GM19328 (cell line): ENCODE measurements at regions not wholly inside any gene's neighbourhood (a gene's known extent, or its start where the extent isn't known, plus 50 kb on each side); places are given as distances from the start of the nearest gene placed in this dataset.

Experiments
- ATAC-seq: cut with Tn5 transposase; IDR thresholded peaks from one replicate; pipeline ENCODE4 v1.9.1; 2021; ENCODE audit warnings: mild to moderate bottlenecking, moderate library complexity; ENCODE audit not compliant: unreplicated experiment

DNA sequence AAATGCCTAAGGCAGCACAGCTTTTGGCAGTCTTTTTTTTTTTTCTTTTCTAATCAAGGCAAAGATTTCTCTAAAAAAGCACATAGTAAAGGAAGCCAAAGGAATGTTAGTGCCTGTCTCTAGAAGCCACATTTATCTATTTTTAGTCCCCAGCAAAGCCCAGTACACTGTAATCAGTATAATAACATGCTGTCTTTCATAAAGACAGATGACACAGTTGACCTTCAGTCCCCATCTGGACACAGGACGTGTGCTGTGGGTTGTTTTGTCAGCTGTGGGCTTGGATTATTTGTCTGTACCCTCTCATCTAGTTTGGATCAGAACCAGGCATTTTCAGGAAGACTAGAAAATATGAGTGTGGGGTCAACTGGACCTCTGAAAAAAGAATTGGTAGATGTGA is 110.4 kb upstream of the CTNNB1 start:
- no peak for ATAC-seq

DNA sequence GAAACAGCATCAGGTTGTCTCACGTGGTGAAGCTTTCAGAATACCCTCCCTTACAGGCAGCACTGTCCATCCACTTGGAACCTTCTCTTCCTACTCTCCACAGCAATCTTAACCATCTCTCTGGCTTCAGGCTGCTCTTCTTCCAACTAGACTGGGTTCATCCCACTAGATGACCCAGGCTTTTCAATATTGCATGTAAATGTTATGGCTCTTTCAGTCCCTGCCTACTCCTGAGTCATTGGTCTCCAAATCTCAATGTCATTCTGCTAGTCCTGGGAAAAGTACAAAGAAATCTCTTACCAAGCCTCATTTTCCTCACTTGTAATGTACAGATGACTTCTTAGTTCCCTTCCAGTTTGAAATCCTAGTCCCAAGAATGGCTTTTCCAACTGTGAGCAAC is 109.7 kb upstream of the CTNNB1 start:
- no peak for ATAC-seq

DNA sequence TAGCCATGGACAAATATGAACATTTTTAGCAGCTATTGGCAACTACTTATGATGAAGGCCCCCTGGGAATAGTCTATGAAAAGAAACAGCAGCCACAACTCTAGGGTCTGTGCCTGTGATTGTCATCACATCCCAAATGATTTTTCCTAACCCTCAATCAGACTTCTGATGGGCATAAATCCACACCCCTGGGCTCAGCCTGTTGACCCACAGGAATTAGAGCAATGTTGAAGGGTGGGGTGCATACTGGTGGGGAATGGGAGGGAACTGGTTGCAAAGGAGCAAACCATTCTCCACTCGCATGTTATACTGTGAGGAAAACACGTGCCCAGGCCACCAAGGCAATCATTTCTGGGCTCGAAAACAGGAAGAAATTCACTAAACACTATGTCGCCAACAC is 106.5 kb upstream of the CTNNB1 start:
- ATAC-seq: no peak

DNA sequence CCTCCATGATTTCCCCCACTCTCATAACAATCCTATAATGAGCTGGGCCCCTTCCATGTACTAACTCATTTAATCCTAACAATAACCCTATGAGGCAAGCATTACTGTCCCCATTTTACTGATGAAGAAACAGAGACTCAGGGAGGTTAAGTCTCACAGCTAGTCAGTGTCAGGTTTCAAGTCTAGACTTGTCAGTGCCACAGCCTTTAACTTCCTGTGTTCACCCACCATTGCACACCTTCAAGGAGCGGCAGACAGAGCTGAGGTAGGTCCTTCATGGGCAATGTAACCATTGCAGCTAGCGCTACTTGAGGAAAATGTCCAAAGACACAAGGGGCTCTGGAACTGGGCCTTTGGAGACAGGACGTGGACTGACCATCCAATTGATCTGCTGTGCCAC is 105.8 kb upstream of the CTNNB1 start:
- no peak for ATAC-seq

DNA sequence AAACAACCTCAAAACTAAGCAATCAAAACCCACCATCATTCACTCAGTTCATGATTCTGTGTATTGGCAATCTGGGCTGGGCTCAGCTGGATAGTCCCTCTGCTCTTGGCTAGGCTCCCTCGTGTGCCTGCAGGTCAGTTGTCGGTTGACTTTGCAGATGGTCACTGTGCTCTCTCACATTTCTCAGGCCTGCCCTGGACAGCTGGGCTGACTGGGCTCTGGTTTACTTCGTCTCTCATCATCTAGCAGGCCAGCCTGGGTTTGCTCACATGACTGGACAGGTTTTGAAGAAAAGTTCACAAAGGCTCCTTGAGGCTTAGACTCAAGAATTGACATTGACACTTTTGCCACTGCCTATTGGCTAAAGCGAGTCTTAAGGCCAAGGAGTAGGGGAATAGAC is 105.0 kb upstream of the CTNNB1 start:
- no peak for ATAC-seq

DNA sequence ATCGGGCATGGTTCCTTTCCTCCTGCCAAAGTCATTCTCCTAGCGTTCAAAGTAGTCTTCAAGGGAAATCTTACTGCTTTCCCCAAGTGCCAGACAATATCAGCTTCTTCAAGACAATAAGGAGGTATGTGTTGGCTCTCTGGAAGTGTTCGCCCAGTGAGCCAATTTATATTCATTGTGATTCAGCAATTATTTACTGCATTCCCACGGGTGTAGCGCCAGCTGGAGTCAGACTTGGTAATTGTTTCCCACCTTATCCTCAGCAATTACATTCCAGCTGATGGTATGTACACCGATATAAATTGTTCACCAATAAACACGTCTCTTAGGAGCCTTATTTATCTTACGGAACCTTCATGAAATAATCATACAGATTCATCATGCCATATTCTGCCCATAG is 103.6 kb upstream of the CTNNB1 start:
- no peak for ATAC-seq

DNA sequence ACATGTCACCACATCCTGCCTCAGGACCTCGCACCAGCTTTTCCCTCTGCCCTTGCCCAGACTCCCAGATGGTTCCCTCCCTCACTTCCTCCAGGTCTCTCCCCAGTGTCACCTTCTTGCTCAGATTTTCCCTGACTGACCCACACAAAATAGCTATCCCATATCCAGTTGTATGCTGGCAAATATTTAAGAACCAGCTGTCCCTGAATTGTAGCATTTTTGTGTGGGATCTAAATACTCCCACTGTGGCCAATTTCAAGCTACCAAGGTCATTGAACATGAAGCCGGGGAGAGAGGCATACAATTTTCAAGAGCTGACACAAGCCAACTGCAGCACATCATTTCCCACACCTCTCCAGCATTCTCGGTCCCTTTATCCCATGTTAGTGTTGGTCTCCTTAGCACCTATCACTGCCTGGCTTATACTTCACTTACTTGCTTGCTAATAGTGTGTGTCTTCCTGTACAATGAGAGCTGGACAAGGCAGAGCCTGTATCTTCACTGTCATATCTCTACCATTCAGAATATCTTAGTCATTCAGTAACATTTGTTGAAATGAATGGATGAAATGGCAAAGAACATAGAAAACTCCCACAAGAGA is 101.3 kb upstream of the CTNNB1 start:
- no peak for ATAC-seq

DNA sequence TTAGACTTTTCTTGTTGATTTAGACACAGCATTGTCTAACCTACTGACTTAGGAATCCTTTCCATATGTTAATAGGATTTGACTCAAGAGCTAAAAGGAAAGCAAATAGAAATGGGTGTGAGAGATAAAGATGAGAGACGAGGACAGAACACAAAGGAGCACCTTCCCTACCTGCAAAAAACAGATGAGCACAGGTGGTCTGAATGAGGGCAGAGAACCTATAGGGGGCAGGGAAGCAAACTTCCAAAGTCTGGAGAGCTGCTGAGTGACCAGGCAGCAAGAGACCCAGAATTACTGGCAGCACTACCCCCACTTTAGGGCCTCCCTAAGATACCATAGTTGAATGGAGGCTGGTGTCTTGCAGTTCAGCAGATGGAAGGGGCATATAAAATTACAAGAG is 98.1 kb upstream of the CTNNB1 start:
- no peak for ATAC-seq

DNA sequence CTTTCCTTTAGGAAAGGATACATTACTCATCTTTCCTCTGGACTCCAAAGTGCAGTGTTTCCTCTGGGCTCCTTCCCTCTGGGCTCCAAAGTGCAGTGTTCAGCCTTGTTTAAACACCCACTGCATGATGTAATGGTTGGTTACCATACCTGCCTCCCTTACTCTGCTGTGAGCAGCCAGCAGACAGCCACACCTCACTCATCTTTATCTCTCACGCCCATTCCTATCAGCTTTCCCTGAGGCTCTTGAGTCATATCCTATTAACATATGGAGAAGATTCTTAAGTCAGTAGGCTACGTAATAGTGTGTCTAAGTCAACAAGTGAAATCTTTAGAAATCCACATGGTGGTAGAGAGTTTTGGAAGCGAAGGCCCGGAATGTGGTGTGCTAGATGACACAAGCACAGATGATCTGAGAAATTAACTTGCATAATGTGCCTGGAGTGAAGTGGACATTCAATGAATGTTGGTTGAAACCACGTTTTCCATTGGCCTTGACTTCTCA is 97.2 kb upstream of the CTNNB1 start:
- no peak for ATAC-seq

DNA sequence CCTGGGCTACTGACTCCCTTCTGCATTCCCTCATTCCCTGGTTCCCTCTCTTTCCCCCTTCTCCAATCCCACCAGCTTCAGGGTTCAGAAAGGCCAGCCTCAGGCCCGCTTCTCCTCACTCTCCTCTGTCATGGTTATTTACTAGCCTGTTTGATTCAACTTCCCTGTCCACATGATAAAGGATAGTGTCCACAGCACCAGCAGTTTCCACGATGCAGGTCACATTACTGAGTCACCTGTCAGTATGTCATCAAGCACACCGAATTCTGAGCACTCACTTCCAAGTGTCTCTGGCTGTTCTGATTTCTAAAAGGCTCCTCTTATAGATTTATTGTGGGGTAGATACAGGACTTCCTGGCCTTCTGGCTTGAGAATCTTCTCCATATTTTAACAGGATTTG is 96.6 kb upstream of the CTNNB1 start:
- no peak for ATAC-seq

DNA sequence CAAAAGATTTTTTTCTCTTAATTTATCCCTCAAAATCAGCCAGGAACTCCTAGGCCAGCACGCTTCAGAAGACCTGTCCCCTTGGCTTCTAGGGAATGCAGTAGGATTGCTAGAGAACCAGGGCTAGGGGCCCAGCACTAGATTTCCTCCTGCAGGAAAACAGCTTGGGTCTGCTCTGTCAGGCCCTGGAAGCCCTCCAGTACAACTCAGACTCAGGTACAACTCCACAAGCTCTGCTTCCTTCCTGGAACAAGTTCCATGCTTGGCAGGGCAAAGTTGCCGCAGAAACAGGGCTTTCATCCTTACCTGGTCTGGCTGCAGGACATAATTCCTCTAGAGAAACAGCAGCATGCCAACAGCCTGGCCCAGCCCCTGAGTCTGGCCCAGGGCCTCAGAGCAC is 96.1 kb upstream of the CTNNB1 start:
- no peak for ATAC-seq

DNA sequence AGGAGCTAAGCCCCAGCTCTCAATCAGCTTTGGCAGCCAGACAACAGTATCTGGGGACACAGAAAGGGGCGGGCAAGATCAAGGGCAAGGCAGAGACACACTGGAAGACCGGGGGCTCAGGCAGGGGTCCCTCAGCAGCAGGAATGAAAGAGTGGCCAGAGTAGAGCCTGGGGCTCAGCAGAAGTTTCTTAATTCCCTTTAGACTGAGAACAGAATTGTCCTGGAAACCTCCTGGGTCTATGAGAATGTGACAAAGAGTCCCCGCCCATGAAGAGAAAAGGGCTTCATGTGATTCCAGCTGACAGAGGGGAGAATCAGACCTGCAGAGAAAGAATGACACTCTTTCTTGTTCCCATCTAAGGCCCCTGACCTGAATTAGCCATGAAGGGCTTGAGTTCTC is 95.2 kb upstream of the CTNNB1 start:
- ATAC-seq: no peak

DNA sequence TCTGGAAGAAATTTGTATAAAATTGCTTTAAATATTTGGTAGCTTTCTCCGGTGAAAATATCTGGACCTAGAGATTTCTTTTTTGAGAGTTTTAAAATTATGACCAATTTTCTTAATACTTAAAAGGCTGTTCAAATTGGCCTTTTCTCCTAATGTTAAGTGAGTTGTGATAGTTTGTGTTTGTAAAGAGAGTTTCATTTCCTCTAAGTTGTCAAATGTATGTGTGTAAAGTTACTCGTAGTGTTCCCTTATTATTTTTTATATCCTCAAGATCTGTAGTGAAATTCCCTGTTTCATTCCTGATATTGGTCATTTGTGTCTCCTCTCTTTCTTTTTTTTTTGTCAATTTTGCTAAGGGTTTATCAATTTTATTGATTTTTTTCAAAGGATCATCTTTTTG is 92.6 kb upstream of the CTNNB1 start:
- ATAC-seq: no peak

DNA sequence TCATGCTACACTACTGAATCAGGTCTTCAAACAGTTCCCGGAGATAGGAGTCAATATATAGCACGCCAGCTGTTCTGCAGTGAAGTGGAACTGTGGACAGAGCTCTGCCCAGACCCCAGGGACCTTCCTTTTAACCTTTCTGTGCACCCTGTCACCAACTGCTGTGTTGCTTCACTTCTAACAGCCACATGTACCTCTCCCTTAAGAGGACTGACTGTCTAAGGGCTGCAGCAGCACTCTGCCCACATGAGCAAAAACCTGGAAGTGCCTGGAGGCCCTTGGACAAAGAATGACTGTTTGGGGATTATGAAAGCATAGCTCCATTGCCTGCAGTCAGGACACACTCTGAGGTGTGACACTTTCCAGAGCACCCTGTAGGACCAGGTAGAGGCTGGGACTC is 88.3 kb upstream of the CTNNB1 start:
- no peak for ATAC-seq

DNA sequence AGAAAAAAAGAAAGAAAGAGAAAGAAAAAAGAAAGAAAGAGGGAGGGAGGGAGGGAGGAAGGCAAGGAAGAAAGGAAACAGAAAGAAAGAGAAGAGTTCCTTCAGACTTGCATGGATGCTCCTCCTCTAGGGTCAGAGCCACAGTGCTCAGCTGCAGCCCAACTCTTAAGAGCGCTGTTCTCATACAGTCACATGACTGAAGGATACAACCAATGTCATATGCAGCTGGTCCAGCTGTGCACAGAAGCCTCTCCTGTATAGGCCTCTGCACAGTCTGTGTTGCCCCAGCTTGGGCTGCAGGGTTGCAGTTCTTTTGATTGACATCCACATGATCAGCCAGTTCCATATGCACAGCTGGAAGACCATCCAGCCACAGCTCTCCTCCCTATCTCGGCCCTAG is 86.8 kb upstream of the CTNNB1 start:
- no peak for ATAC-seq

DNA sequence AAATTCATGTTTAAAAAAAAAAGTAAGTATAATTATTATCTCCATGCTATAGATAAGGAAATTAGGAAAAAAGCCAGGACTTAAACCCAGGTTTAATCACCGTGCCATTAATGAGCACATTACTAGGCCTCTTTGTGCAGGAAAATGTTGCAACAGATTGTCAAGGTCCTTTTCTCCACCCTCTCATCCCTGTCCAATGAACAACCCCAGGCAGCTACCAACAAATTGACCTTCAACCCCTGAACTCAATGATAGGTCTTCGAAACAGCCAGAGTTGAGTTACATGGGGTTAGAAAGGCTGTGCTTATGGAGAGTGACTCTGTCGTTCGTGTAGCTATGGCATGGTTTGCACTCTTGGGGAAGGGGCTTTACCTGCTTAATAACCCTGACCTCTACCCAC is 84.2 kb upstream of the CTNNB1 start:
- no peak for ATAC-seq

DNA sequence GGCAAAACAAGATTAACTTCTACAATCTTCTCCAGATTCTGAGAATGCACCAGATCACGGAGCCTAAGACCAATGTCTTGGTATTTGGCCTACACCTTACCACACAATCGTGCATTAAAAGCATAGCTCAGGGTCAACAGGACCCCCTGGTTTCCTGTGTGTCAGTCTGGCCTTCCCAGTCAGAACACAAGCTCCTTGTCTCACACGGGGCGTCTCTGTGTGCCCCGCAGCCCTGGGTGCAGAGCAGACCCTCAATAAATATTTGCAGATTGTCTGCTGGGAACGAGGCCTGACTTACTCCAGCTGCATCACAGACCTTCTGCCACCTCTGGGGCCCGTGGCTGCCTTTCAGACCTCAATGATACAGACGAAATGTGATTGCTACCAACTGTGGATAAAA is 82.5 kb upstream of the CTNNB1 start:
- no peak for ATAC-seq

DNA sequence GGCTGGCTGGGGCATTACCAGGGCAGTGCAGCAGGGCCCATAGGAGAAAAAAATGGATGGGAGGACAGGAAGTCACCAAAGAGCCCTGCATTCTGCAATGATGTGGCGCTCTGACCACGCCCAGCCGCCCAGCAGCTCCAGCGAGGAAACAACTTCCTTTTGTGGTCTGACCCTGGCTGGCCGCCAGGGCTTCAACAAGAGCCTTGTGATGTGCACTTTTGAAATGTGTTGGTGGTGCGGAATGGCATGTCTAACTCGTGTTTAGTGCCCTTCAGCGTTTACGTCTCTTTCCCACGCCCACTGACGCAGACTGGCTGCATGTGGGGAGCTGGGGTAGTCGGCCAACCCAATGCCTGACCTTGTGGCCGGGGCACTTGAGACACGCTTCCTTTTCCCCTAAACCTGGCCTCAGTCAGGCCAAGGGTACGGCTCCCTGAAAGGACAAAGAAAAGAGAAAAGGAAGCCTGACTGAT is 81.9 kb upstream of the CTNNB1 start:
- ATAC-seq: peak; percentile 88

DNA sequence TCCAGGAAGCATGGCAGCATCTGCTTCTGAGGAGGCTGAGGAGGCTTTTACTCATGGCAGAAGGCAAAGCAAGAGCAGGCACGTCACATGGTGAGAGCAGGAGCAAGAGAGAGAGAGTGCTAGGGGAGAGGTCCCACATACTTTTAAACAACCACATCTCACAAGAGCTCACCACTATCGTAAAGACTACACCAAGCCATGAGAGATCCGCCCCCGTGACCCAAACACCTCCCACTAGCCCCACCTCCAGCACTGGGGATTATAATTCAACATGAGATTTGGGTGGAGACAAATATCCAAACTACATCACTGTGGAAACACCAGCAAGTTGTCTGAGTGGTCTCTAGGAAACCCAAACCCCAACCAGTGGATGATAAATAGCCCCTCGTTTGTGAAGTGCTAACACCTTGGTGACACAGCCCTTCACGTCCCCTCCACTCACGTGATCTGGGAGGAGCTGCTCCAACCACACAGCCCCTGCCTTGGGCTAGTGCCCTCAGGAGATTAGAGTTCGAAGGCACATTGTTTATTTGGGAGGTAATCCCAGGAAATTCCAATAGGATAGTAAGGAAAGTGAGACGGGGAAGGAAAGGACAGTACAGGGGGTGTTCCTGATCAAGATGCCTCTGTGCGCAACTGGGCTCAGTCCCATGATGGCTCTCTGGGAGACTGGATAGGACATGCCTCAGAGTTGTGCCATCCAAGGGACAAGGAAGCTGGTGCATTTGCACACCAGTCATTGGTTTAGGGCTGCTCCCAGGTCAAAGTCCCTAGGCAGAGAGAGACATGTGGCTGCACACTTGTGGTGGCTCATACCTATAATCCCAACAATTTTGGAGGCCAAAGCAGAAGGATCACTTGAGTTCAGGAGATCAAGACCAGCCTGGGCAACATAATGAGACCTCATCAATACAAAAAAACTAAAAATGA is 80.6 kb upstream of the CTNNB1 start:
- no peak for ATAC-seq

DNA sequence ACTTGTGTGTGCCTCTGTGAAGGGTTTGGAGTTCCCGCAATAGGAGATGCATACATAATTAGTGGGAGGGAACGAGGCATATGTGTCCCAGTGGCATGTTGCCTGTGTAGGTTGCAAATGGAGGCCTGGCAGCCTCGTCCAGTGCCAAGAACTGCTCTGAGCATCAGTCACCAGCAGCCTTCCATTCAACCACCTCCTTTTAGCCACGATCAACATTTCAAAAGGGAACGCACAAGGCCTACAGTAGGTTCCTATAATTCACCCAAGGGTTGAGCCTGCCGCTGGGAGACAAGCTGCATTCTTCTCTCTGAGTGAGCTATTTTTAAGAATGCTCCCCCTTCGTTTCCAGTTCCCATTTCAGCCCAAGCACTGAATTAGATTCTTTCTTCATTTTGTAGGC is 78.8 kb upstream of the CTNNB1 start:
- no peak for ATAC-seq

DNA sequence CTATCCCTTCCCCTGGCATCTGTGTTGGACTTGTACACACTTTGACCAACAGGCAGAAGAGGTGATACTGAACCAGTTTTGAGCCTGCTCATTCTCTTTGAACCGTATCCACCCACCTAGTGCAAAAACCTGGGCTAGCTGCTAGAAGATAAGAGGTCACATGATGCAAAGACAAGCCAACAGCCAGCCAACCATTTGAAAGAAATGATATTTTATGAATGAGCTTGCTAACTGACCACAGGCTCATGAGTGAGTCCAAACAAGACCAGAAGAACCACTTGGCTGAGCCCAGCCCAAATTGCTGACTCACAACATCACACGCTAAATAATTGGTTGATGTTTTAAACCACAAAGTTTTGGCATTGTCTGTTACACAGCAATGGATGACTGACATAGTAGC is 74.0 kb upstream of the CTNNB1 start:
- no peak for ATAC-seq

DNA sequence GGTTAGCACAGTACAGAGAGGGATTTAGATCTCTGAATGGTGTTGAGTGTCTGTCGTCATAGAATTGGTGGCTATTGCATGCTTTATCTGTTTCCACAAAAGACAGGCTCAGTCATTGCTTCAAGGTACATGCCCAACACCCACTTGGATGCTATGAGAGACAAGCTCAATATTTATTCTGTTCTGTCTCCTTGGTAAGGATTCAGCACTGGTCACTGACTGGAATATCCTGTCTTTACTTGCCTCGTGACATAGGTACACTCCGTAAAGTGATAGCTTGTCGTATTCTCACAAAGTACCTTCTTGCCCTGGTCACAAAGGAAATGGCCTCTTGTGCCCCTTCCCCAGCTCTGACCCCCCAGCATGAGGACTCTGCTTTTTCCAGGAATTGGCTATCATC is 72.8 kb upstream of the CTNNB1 start:
- ATAC-seq: no peak
